GM19372 (cell line): ENCODE measurements at regions not wholly inside any gene's neighbourhood (a gene's known extent, or its start where the extent isn't known, plus 50 kb on each side); places are given as distances from the start of the nearest gene placed in this dataset.
"Not testable (repeated sequence)": the region's sequence is repeated elsewhere in the genome, so short reads cannot be mapped to it uniquely, and the experiment has no call there.

Source experiments
- ATAC-seq: cut with Tn5 transposase; IDR thresholded peaks from one replicate; pipeline ENCODE4 v1.9.1; 2021; ENCODE audit warnings: mild to moderate bottlenecking, low read depth, moderate library complexity; ENCODE audit not compliant: unreplicated experiment

DNA sequence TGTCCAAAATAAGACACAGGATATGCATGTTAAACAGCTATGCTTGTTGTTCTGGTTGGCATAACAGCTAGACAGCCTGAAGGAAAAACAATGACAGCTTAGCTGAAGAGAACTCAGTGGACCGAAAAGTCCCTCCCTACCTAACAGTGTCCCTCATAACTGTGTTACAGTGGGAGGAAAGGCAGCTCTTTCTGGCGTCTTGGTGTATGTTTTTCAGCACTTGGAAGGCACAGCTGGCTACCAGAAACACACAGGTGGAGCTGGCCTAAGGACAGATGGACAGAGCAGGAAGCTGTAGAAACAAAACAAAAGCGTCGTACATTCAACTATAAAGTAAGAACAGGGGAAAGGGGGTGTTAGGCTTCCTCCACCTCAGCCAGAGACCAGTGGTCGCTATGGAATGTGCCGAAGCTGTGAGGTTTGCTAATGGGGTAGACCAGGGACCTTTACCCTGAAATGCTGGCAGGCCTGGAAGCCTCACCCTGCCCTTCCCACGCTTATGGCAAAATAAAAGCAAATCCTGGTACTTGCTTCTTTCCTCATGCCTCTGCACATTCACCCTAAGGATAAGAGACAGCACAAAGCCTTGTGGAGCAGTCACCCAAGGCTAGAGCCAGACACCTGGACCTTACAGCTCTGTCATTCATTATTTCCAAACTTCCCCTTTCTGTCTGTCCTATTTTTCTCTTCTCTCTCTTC is 103.5 kb upstream of the TRIB2 start:
- no peak for ATAC-seq

DNA sequence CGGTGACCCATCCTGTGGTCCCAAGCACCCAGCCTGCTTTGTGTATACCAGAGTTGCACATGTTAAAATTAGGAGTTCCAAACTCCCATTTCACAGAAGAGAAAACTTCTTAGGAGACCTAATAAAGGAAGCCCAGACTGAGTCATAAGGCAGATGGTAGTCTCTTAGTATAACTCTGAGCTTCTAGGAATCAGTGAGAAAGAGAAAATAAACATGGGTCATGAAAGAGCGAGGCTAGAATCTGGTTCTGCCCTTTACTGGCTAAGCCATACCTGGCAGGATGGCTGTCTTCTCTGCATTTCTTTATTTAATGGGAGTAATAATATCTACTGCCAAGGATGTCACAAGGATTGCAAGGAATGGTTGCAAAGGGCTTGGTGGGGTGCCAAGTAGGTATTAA is 101.2 kb upstream of the TRIB2 start:
- ATAC-seq, result no peak

DNA sequence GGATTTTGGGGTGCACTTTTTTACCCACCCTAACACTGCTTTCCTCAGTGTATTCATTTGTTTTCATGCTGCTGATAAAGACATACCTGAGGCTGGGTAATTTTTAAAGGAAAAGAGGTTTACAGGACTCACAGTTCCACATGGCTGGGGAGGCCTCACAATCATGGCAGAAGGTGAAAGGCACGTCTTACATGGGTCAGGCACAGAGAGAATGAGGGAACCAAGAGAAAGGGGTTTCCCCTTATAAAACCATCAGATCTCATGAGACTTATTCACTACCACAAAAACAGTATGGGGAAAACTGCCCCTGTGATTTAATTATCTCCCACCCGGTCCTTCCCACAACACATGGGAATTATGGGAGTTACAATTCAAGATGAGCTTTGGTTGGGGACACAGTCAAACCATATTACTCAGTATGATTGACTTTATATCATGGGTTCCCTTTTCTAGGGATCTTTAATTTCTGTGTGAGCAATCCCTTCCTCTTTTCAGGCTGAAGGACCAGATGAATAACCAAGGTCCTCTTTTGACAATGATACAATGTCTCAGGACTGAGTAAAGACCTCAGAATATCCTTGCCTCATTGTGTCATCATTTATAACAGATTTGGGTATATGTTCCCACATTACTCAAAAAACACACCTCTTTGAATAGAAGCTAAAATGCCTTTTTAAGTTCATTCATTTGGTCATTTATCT is 100.1 kb upstream of the TRIB2 start:
- ATAC-seq, result no peak

DNA sequence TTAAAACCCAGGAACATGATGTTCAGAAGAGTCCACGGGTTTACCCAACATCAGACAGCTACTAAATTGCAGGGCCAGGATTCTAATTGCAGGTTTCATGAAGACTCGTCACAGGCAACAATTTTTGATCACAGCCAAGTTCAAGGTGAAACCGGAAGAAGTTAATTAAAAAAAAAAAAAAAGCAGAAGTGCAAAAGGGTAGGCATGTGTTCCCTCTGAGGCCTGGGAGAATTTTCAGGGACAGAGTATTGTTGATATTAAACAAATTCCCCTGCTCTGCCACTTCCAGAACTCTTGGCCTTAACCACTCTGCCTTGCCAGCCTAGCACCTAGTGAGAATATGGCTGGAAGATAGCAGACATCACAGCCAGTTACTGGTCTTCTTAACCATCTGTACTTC is 99.4 kb upstream of the TRIB2 start:
- no peak for ATAC-seq

DNA sequence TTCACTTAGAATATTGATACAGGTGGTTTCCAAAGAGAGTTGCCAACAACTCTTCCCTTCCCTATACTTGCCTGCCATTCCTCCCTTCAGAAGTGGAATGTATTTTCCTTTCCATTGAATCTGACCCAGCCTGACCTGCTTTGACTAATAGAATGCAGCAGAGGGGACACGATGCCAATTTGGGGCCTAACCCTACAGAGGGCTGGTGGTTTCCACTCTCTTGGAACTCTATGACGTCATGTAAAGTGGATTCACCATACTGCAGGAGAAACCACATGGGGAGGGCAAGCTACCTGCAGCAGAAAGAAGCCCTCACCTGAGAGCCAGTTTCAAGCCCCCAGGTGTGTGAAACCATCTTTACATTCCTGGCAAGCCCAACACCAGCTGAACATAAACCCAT is 98.9 kb upstream of the TRIB2 start:
- no peak for ATAC-seq

DNA sequence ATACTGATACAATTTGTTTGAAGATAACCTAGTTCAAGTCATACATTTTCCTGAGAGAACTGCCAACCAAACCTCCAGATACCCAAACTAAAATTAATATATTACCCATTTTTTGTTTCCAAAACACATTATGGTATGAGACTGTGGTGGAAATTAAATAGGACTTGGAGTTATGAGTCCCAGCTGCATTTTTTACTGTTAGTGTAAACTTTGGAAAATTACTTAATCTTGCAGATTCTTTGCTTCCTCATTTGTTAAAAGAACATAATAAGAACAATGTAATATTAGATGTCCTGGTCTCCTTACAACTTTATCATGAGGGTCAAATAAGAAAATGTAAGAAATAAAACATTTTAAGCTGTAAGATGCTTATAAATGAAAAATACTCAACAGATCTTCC is 98.2 kb upstream of the TRIB2 start:
- no peak for ATAC-seq

DNA sequence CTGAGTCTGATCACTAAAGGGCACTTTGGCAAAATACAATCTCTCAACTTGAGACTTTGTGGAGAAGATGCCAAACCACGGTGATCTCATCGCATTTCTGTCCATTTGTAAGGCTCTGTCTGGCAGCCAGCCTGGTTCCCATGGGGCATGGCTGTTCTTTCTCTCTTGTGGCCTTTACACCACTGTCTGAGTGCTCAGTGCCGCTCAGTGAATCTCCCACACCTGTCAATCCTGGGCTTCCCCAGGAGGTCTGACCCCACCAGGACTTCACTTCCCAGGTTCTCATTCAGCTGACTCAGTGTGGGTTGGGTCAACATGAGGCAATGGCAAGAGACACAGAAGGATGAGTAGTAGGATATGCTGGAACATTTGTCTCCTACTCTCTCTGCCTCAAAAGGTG is 96.8 kb upstream of the TRIB2 start:
- no peak for ATAC-seq

DNA sequence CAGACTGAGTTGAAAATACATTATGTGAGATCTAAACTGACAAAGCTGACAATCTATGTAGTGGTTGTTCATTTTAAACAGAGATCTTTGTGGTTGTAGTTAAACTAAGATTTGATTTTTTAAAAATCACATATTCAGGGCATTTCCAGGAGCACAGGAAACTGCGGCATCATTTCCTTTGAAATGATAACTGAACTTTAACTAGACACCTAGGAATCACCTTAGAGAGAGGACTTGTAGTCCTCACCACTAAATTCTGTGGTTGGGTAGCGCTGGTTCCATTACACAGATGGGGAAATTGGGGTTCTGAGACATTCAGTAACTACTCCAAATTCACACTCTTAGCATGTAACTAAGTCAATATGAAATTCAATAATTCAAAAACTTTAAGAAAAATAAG is 96.0 kb upstream of the TRIB2 start:
- no peak for ATAC-seq

DNA sequence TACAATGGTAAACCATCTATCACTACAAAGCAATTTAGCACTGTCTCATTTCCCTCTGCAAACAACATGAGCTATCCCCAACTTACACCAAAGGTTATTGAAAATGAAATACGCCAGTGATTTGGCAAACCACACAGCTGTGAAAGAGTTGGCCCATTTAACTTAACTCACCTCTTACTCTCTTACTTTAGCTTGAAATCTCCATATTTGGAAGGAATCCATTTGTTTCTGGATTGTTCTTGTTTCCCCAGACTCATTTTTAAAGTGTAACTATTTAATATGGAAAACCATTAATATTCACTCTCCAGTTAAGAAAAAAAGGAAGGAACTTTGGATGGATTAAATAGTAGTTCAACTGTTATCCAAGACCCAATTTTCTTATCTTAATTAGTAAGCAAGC is 93.7 kb upstream of the TRIB2 start:
- no peak for ATAC-seq

DNA sequence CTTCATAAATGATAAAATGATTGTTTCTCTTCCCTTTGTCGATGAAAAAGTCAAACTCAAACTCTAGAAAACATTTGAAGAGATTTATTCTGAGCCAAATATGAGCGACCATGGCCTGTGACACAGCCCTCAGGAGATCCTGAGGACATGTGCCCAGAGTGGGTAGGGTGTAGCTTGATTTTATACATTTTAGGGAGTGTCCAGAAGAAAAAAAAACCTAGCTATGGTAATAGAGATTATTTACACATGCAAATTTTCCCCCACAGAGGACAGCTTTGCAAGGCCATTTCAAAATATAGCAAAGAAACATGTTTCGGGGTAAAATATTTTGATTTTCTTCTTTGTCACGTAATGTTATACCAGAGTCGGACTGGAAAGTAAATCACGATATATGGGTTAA is 92.4 kb upstream of the TRIB2 start:
- ATAC-seq, result no peak

DNA sequence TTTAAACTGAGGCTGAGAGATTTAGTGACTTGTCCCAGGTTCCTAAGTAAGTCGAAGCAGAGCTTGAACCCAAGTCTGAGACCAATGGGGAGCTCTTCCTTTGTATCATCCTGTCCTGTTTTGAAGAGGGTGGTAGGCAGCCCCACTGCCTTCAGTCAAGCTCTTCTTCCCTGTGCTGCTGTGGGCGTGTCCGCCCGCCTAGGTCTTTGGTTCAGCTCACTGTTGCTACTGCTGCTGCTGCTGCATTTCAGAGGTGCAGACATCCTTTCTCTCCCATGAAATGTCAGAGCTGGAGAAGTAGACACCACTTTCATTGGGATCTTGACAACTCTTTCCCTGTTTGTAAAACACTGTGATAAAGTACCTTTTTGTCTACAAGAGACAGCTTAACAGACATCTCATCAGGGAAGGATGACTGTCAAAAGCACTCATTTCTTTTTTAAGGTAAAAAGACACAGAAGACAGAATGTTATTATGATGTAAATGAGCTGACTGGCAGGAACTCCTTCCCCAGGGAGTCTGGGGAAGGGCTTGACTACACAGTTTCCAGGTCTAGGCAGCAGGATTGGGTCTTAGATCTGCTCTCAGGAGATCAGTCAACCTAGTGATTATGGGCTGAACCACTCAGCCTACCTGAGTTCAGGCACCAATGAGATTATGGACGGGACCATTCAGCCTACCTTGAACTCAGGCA is 91.7 kb upstream of the TRIB2 start:
- ATAC-seq, result no peak

DNA sequence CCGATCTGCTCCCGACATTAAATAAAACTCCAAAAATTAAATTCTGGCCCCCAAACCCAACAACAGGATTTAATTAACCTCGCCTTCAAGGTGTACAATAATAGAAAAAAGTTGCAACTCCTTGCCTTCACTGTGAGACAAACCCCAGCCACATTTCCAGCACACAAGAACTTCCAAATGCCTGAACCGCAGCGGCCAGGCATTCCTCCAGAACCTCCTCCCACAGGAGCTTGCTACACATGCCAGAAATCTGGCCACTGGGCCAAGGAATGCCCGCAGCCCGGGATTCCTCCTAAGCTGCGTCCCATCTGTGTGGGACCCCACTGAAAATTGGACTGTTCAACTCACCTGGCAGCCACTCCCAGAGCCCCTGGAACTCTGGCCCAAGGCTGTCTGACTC is 88.2 kb upstream of the TRIB2 start:
- not testable (repeated sequence) for ATAC-seq

DNA sequence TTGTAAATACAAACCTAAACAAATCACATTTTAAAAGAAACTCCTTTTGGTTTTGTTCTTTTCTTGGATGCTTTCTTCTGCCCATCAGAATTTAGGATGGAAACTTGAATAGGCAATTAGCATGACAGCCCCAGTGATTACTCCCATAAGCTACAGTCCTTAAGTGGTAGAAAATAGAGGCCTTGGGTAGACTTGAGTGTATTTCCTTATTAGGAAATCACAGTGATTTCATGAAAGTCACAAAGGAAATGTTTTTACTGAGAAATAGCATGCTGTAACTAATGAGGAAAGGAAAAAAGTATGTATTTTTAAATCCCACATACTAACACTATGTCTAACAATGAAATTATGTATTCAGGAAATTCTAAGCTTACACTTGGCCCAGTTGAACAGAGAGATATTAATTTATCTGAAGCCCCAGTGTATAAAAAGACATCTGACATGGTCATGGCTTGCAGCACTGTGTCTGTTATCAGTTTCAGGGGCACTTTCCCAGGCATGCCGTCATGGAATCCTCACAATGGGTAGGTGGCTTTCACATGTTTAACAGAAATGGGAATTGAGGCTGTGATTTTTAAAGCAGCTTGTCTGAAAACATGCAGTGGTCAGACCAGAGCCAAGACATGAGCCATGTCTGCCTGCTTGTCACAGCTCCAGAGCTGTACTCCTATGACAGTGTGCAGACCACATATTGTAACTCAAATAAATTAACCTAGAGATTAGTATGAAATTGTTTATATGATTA is 79.7 kb upstream of the TRIB2 start:
- no peak for ATAC-seq

DNA sequence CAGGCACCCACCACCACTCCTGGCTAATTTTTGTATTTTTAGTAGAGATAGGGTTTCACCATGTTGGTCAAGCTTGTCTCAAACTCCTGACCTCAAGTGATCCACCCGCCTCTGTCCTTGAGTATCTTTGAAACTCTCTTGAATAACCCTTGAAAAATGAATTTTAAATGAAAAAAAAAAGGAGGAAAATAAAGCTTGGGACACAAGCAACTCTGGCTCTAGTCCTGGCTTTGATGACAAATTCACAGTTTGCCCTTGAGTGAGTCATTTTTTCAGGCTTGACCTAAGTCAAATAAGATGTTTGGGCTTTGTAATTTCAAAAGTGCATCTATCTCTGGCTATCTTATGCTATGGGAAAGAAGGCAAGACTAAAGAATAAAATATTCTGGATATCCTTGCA is 79.0 kb upstream of the TRIB2 start:
- no peak for ATAC-seq

DNA sequence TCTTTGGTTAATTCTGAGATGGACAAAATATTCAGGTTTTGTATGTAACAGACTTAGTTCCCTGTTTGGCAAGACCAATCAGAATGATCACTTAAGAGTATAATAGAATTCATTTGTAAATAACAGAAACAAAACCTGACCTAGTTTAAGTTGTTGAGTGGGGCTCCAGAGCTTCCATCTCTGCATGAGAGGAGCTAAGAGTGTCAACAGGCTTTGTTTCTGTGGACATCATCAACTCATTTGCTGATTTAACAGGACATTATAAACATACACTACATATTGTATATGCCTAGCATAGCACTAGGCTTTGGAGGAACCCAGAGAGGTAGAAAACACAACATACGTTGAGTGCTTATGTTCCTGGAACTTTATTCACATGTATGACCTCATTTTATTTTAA is 75.3 kb upstream of the TRIB2 start:
- ATAC-seq, result no peak

DNA sequence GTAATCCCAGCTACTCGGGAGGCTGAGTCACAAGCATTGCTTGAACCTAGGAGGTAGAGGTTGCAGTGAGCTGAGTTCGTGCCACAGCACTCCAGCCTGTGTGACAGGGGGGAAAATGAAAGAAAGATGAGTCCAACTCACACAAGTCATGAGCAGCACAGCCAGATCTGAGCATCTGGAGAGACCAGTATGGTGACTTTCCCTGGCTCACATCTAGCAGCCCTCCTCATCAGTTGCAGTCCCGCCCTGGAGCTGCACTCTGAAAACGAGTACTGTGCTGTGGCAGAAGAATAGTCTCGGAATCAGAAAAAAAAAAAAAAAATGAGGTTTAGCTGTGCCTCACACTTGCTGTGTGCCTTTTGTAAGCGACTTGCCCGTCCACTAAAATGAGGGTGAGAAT is 74.4 kb upstream of the TRIB2 start:
- no peak for ATAC-seq

DNA sequence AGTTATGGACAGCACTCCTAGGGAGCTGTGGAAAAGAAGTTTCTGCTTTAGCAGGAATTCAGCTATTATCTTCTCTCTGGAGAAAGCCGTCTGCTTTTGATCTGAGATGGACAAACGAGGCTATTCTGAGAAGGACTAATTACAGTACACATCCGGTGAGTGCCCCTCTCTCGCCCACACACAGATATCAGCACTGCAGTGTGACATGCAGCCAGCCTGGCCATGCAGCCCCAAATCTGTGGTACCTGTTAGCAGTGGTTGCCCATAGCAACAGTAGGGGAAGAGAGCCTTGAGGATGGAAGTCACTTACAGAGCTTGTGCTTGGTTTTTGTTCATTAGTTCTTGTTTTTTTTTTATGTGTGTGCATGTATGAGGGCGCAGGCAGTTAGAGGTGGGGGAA is 73.9 kb upstream of the TRIB2 start:
- ATAC-seq, result no peak

DNA sequence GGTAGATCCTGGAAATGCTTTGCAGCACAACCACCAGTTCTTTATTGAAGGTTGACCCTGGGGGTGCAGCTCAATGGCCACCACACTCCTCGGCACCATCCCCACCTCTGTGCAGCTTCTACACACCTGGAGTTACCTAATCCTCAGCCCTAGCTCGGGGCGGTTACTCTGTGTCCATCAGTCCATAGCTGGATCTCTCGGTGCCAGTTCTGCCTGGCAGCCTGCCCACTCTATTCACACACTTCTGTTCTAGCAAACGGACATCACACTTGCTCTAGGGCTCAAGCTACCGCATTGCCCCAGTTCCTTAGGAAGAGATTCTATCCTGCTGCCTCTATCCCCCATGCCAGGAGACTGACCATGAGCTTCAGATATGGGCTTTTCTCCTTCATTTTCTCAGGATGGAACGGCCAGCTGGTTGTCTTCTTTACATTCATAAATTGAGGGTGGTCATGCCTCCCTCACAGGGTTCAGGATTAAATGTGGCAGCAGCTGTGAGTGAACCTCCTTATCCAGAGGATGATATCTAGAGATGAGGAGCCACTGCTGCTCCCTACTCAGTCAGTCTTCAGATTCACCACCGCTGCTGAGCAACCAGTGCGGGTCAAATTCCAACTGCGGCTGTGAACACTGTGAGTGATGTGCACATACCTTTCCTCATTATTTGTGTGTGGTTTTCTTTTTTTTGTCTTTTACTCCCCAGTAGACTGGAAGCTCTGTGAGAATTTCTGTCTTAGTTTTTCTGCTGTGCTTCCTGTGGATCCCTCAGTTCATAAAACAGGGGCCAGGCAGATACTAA is 66.9 kb upstream of the TRIB2 start:
- no peak for ATAC-seq

DNA sequence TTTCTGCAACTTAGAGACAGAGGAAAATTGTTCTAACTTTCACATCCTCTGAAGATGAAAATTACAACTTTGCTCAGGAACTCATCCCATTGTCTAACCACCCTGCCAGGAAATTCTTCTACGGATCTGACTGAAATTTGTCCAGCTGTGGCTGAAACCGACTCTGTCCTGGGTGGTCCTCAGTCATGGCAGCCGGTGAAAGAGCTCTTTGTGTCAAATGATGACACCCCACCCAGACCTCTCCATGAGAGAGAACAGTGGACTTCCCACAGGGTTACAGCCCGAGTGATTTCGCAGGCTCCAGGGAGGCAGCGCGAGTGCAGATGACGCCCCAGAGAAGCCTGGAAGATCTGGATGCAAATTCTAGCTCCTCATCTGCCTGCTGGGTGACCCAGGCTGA is 65.1 kb upstream of the TRIB2 start:
- no peak for ATAC-seq

DNA sequence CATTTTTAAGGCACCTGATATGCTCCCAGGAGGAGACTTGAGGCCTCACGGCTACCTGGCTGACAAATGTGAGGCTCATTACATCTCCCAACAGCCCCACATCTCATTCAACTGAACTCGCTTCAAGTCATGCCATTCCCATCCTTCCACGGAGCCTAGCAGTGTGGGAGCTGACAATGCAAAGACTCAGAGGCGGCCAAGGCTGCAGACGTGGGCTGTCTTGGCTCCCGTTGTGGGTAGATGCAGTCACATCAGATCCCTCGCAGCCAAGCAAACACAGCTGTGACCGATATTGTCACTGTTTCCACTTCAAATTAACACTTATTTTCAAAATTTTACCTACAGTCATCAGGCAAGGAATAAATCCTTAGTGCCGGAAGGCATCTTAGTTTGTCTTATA is 64.0 kb upstream of the TRIB2 start:
- ATAC-seq, result no peak
